NB4 (cell line): ENCODE measurements at regions not wholly inside any gene's neighbourhood (a gene's known extent, or its start where the extent isn't known, plus 50 kb on each side); places are given as distances from the start of the nearest gene placed in this dataset.

ENCODE experiments used
- CTCF ChIP-seq: IDR thresholded peaks from one replicate; pipeline ENCODE4 v1.5.1; 2012; ENCODE audit warnings: low read depth, low read length
- MAX ChIP-seq: IDR thresholded peaks from 2 replicates; pipeline ENCODE4 v1.6.1; 2011; ENCODE audit warnings: low read depth, low read length

GRCh38 chr3:30464381-30464780, 142.0 kb upstream of the TGFBR2 start:
- TF ChIP-seq MAX (no peak), CTCF (no peak)
